KMS-11 (cell line): ENCODE measurements at regions not wholly inside any gene's neighbourhood (a gene's known extent, or its start where the extent isn't known, plus 50 kb on each side); places are given as distances from the start of the nearest gene placed in this dataset.

Experiments used
- H2AFZ ChIP-seq: fragments of 200-600 bp; sonication (generic); 2 replicates; pipeline ENCODE4 v1.6.1; 2016; ENCODE audit warnings: antibody characterized with exemption, mixed run types, low read depth
- H3K27ac ChIP-seq: fragments of 200-600 bp; sonication (generic); 2 replicates; pipeline ENCODE4 v1.6.1; 2016; ENCODE audit warnings: mild to moderate bottlenecking, mixed run types
- H3K27me3 ChIP-seq: fragments of 200-600 bp; sonication (generic); 2 replicates; pipeline ENCODE4 v1.6.1; 2017; ENCODE audit warnings: mild to moderate bottlenecking, low read depth, mixed run types, moderate library complexity; ENCODE audit not compliant: insufficient read depth
- H3K36me3 ChIP-seq: fragments of 200-600 bp; sonication (generic); 2 replicates; pipeline ENCODE4 v1.6.1; 2017; ENCODE audit warnings: mild to moderate bottlenecking, mixed run types; ENCODE audit not compliant: insufficient read depth
- H3K4me1 ChIP-seq: fragments of 200-600 bp; sonication (generic); 2 replicates; pipeline ENCODE4 v1.6.1; 2016; ENCODE audit warnings: mild to moderate bottlenecking, low read depth, mixed run types; ENCODE audit not compliant: poor library complexity, severe bottlenecking
- H3K4me2 ChIP-seq: fragments of 200-600 bp; sonication (generic); 2 replicates; pipeline ENCODE4 v1.7.0; 2016; ENCODE audit warnings: mild to moderate bottlenecking, mixed run types
- H3K4me3 ChIP-seq: fragments of 200-600 bp; sonication (generic); IDR thresholded peaks from 2 replicates; pipeline ENCODE4 v1.6.1; 2017; ENCODE audit warnings: low read depth, low read length, mixed read lengths; ENCODE audit not compliant: insufficient read depth
- H3K79me2 ChIP-seq: fragments of 200-600 bp; sonication (generic); 2 replicates; pipeline ENCODE4 v1.6.1; 2016; ENCODE audit warnings: low read depth, mixed run types; ENCODE audit not compliant: insufficient read depth
- H3K9ac ChIP-seq: fragments of 200-600 bp; sonication (generic); 2 replicates; pipeline ENCODE4 v1.6.1; 2016; ENCODE audit warnings: mild to moderate bottlenecking, mixed run types
- H4K20me1 ChIP-seq: fragments of 200-600 bp; sonication (generic); 2 replicates; pipeline ENCODE4 v1.6.1; 2016; ENCODE audit warnings: mild to moderate bottlenecking, mixed run types; ENCODE audit not compliant: insufficient read depth
- TF ChIP-seq, protein P1 (sequence below): fragments of 200-600 bp; sonication (generic); conservative IDR thresholded peaks from 2 replicates; pipeline ENCODE4 v1.6.1; 2017; ENCODE audit warnings: low read depth, mild to moderate bottlenecking, antibody characterized with exemption, low read length, moderate library complexity, mixed read lengths

DNA sequence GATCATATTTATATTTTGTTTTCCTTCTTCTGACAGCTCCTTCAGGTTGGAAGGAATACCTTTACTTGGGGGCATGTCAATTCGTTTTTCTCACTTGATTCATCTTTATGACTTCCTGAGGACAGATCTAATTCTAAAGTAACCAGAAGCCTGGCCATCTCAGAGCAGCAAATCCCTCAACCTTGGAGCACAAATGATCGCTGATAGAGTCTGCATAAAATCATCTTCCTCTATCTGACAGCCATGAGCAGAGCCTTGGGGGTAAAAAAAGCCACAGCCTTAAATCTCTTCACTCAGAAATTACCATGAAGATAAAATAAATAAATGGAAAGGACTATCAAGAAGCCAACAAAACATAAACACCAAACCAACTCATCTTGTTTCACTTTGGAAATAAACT, 325.8 kb downstream of the PRR16 start:
- Histone ChIP-seq H3K79me2 (no peaks in the 10 kb centered on the region), H3K9ac (no peak overlapping the region), H3K27ac (no peak overlapping the region), H3K4me2 (no peak overlapping the region), H3K27me3 (no peaks in the 10 kb centered on the region), H4K20me1 (no peaks in the 10 kb centered on the region), H3K36me3 (no peaks in the 10 kb centered on the region), H3K4me1 (no peaks in the 10 kb centered on the region), H2AFZ (0 out of 2 replicates have a peak overlapping the region, but pooled peaks have one; percentile 14), H3K4me3 (no peak overlapping the region)
- TF ChIP-seq, protein P1, sequence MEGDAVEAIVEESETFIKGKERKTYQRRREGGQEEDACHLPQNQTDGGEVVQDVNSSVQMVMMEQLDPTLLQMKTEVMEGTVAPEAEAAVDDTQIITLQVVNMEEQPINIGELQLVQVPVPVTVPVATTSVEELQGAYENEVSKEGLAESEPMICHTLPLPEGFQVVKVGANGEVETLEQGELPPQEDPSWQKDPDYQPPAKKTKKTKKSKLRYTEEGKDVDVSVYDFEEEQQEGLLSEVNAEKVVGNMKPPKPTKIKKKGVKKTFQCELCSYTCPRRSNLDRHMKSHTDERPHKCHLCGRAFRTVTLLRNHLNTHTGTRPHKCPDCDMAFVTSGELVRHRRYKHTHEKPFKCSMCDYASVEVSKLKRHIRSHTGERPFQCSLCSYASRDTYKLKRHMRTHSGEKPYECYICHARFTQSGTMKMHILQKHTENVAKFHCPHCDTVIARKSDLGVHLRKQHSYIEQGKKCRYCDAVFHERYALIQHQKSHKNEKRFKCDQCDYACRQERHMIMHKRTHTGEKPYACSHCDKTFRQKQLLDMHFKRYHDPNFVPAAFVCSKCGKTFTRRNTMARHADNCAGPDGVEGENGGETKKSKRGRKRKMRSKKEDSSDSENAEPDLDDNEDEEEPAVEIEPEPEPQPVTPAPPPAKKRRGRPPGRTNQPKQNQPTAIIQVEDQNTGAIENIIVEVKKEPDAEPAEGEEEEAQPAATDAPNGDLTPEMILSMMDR, result no peak

DNA sequence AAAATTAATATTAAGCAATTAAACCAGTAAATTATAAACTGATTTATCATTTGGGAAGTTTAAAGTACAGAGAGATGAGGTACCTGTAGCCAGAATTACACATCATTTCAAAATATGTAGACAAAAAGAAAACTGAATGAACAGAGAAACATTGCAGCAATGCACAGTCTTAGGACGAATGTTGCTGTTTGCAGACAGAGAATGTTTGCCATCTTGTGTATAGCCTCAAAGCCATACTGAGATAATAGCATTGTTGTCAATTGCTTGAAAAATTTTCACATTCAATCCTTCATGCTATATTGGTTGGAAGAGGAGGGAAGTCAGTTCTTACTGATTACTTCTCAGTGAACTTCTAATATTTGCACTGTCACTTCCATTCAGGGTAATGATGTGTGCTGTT, 326.2 kb downstream of the PRR16 start:
- no peak overlapping the region for H3K4me3 ChIP-seq
- no peaks in the 10 kb centered on the region for H4K20me1 ChIP-seq
- H3K9ac ChIP-seq, result no peak overlapping the region
- no peaks in the 10 kb centered on the region for H3K4me1 ChIP-seq
- no peak overlapping the region for H3K27ac ChIP-seq
- no peaks in the 10 kb centered on the region for H3K36me3 ChIP-seq
- no peaks in the 10 kb centered on the region for H3K27me3 ChIP-seq
- peak overlapping the region; percentile 14; the same call in 1 of the 2 replicates for H2AFZ ChIP-seq
- no peak overlapping the region for H3K4me2 ChIP-seq
- TF ChIP-seq, protein P1, result no peak
- no peaks in the 10 kb centered on the region for H3K79me2 ChIP-seq

DNA sequence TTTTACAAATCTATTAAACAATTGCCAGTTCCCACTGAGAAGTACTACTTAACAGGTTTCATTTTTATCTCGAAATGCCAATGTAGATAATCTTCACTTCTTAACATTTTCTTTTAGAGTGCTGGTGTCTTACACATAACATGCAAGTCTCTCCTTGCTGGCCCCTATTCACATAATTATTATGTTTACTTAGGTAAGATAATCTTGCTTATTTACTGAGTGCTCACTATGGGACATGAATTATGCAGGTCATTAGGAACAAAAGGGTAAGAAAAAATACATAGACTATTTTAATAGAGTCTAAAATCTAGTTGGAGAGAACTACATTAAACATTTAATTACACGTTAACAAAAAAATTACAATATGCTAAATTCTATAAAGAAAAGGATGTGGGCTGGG, 328.4 kb downstream of the PRR16 start:
- no peaks in the 10 kb centered on the region for H3K4me1 ChIP-seq
- H3K79me2 ChIP-seq, result no peaks in the 10 kb centered on the region
- TF ChIP-seq, protein P1, result no peak
- no peak overlapping the region for H2AFZ ChIP-seq
- H4K20me1 ChIP-seq, result no peaks in the 10 kb centered on the region
- no peak overlapping the region for H3K4me2 ChIP-seq
- H3K27me3 ChIP-seq, result no peaks in the 10 kb centered on the region
- no peak overlapping the region for H3K4me3 ChIP-seq
- H3K36me3 ChIP-seq, result no peaks in the 10 kb centered on the region
- H3K27ac ChIP-seq, result no peak overlapping the region
- H3K9ac ChIP-seq, result no peak overlapping the region

DNA sequence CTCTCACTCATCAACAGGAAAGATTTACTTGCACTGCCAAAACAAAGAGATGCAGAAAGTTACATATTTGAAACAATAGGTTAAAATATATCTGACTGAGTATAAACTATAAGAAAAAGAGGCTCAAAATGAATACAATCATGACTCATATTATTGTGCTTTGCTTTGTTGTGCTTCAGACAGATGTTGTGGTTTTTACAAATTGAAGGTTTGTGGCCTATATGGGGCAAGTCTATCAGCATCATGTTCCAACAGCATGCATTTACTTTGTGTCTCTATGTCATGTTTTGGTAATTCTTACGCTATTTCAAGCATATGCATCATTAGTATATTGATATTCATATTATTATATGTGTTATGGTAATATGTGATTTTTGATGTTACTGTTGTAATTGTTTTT, 330.0 kb downstream of the PRR16 start:
- Histone ChIP-seq H3K4me2 (no peak overlapping the region), H3K79me2 (no peaks in the 10 kb centered on the region), H4K20me1 (no peaks in the 10 kb centered on the region), H3K36me3 (no peaks in the 10 kb centered on the region), H3K27ac (no peak overlapping the region), H3K4me3 (no peak overlapping the region), H2AFZ (no peak overlapping the region), H3K27me3 (no peaks in the 10 kb centered on the region), H3K9ac (no peak overlapping the region), H3K4me1 (no peaks in the 10 kb centered on the region)
- TF ChIP-seq, protein P1, result no peak
